HG02759 (cell line): ENCODE measurements at regions not wholly inside any gene's neighbourhood (a gene's known extent, or its start where the extent isn't known, plus 50 kb on each side); places are given as distances from the start of the nearest gene placed in this dataset.

Source experiments
- ATAC-seq: cut with Tn5 transposase; IDR thresholded peaks from one replicate; pipeline ENCODE4 v1.9.1; 2021; ENCODE audit warnings: mild to moderate bottlenecking, moderate library complexity; ENCODE audit not compliant: unreplicated experiment

GRCh38 chr7:41910940-41911600 is 208.2 kb upstream of the INHBA start:
- ATAC-seq = no peak

DNA sequence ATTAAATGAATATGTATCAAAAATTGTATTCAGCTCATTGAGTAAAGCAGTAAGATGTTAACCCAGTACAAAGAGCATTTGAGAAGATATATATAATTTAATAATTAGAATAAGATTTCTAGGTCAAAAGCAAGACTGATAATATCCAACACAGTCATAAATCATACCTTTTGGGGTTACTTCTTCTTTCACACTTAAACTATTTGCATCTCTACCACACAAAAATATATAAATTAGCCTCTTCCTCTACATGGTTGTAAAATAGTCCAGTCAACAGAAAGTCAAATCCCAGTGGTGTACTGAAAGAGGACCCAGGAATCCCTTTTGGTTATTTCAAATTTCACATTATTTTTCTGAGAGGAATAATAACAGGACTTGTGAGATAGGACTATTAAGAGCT is 204.6 kb upstream of the INHBA start:
- no peak for ATAC-seq

DNA sequence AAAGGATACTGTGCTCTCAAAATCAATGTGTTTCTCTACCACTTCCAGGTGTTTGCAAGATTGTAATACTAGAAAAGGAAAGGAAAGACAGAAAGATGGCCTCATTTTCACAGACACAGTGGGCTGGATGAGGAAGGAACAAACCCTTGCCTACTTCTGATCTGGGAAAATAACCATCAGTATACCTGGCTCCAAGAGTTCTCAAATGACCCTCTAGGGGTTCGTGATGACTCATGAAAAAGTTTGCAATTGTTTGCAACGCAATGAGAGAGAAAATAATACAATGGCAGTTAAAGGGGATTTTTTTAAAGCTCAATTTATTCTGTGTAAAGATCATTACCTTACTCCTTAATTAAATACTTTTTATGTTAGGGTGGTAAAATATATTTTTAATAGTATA is 197.6 kb upstream of the INHBA start:
- no peak for ATAC-seq

DNA sequence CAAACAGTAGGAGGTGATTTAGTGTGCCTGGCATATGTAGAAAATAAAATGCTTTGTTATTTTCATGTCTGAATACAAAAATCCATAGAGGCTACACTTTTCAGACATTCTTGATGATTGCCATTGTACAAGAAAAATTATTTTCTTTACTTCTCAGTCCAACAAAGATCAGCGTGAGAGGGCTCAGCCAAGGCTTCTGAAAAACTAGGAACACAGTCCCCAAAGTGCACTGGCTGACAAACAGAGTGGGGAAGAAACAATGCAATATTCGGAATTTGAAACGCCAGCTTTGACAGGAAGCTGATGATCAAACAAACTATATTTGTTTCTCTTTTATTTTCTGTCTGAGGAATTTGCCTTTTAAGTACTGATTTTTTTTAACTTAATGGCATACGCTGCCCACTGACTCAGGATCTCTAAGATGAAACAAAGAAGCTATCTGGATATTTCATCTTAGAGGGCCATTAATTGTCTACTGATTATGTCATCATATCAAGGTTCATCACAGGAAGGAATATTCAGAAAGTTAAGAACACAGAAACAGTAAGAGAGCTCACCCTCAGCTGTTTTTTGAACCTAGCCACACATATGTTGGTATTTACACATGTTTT is 197.0 kb upstream of the INHBA start:
- no peak for ATAC-seq

GRCh38 chr7:41893656-41894055 is 190.8 kb upstream of the INHBA start:
- no peak for ATAC-seq

- no peak for ATAC-seq
Observed at GRCh38 chr7:41892356-41893100, 189.6 kb upstream of the INHBA start.

- ATAC-seq = no peak
Observed at GRCh38 chr7:41891950-41892349, 189.1 kb upstream of the INHBA start.

- ATAC-seq = no peak
Observed at GRCh38 chr7:41890631-41891274, 187.9 kb upstream of the INHBA start.

GRCh38 chr7:41889472-41889871 is 186.6 kb upstream of the INHBA start:
- no peak for ATAC-seq

- ATAC-seq = peak; percentile 45
Observed at GRCh38 chr7:41889040-41889439, 186.2 kb upstream of the INHBA start.

DNA sequence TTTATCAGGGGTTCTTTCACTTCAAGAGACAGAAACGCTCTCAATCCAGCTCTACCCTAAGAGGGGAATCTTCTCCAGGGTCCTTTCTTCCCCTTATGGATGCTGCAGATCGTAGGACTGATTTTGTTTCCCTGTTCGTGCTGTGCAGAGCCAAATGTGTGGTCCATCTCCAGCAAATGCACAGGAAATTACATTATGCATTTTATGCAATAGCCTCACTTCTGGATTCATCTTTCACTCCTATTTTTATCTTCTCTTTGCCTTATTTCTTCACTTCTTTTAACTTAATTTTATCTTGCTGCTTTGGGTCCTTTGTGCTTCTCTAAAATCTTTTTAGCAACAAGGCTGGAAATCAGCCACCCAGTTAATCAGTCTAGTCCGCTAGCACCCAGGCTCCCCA is 184.5 kb upstream of the INHBA start:
- no peak for ATAC-seq

DNA sequence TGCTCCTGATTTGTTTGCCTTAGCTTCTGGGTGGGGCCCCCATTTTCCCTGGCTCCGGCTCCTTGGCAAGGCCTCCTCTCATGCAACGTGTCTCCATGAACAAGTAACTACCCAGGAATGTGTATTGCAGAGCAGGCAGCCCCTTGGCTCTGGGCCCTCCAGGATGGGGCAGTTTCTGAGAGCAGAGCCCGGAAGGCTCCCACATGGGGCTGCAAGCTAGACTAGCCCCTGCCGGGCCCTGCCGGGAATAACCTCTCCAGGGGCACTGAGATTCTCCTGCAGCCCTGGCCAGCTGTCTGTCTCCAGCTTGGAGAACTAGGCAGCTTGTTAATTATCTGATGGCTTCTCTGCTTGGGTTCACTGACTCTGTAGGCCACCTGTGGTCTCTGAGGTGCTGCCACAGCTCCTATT is 184.0 kb upstream of the INHBA start:
- ATAC-seq = no peak

DNA sequence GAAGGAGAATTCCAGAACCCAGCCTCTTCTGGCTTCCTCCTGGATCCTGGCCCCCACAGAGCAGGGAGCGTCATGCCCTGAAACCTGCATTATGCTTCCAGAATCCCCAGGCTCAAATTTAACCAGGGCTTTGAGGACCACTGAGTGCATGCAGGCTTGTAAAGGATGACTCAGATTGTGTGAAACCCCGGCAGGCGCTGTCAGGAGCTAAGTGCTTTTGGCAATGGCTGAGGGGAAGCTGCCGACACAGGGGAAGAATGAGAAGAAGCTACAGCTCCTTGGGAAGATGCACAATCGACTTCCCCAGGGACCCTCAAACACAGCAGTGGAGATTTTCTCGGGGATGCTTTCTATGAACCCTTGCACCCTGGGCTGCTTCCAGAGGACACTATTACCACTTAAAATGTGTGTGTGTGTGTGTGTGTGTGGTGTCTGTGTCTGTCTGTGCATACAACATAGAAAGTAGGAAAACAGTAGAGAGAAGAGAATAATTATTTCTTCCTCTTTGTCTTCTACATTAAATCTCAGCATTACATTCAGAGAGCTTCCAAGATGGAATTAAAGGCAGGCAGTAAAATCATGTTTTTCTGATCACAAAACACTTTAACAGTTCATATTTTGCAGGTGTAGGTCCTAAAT is 183.5 kb upstream of the INHBA start:
- ATAC-seq = no peak

DNA sequence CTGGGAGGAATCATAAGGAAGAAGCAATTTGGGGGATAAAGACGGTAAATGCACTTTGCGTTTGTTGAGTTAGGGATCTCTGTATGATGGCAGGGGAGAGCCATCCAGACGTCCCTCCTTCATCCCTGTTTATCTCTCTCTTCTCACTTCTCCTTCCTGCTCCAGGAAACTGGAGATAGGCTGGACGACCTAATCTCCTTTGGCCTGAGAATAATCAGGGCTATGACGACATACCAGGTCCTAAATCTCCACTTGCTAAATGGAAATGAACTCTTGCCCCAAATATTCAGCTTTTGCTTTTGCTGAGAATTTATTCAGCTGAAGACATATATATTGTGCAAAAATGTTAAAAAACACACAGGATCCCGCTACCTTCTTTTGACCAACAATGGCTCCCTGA is 182.9 kb upstream of the INHBA start:
- no peak for ATAC-seq

GRCh38 chr7:41885078-41885477 is 182.2 kb upstream of the INHBA start:
- no peak for ATAC-seq

DNA sequence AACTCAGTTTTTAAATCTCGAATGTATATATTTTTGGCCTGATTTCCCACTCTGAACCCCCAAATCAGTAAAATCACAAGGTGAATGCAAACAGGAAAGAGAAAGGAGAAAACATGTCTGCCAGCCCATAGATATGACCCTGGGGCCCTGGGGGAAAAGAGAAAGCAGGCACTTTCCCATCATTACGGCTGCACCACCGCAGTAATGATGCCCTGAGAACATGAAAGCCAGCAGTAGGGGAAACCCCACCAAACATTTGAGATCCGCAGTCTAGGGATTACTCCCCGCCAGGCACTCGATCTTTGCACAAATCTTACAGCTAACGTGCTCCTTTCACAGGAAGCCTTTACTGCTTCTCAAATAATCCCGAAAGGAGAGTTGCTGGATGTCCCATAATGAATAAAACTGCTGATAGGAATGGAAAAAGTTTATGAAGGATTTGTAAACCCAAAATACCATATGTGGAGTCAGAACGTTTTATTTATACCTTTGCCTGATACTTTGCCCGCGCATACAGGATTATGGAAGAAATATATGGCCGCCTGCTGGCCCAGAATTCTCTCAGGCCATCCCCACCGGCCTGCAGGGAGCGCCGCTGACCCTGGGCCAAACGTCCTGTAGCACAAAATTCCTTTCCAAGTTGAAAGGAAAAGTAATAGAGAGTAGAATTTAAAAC is 180.0 kb upstream of the INHBA start:
- ATAC-seq = peak; percentile 28

DNA sequence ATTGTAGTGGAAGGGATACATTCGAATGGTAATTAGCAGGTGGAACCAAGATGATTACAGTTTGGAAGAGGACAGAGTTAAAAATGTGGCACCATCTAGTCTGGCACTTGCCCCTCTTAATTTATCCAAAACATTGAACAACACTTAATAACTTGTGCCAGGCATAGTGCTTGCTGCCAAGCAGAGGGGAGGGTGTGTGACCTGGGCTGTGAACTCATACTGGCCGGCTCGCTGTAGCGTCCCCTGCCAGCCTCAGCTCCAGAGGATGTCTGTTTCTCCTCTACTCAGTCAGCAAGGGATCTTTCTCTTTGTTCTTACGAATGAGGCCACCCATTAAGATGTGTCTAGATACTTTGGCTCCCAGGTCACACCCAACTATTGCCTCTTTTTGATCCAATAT is 179.4 kb upstream of the INHBA start:
- peak; percentile 8 for ATAC-seq

DNA sequence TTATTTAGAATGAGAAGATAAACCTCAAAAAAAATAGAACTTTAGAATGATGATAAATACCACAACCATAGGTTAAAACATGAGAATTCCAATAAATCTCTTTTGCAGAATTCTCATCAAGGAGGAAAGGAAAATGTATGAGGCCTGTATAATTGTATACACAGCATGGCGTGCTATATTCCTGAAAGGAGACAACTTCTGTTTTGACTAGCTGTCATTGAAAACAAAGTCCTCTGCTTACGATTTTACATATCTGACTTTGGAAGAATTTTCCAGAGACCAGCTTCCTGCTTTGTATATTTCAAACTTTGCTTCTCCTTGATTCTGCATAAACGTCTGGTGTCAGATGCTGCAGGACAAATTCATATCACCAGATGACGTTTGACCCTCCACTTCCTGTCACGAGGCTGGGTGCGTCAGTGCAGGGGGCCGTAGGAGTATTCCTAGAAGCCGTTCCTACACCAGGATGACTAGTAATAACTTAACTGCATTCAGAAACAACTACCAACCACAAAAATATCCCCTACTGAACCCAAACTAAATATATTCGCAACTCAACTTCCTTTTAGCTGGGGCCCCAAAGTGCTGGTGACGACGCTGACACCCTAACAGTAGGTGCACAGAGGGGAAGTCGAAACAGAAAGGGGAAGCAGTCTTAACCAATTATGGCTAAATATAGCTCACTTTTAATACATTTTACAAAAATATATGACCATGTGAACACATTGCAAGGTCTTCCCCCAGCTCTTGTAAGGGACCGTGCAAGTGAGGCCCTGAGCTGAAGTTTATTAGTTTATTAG is 178.6 kb upstream of the INHBA start:
- peak; percentile 95 for ATAC-seq

- no peak for ATAC-seq
Observed at GRCh38 chr7:41880107-41880506, 177.2 kb upstream of the INHBA start.

GRCh38 chr7:41879403-41879802 is 176.5 kb upstream of the INHBA start:
- ATAC-seq = no peak
